Suprapubic skin (tissue), 4 donors: ENCODE measurements at regions not wholly inside any gene's neighbourhood (a gene's known extent, or its start where the extent isn't known, plus 50 kb on each side); places are given as distances from the start of the nearest gene placed in this dataset.

Source experiments
- DNase-seq, 2 donors: peaks; one replicate each; pipeline ENCODE4 v3.0.0-alpha.2; 2019; ENCODE audit warnings: low spot score in 2 of 2
- H3K27ac ChIP-seq: fragments of 200-600 bp; sonication (generic); one replicate; pipeline ENCODE4 v1.5.1; 2019
- H3K27me3 ChIP-seq: fragments of 200-600 bp; sonication (generic); one replicate; pipeline ENCODE4 v1.5.1; 2019
- H3K36me3 ChIP-seq: fragments of 200-600 bp; sonication (generic); one replicate; pipeline ENCODE4 v1.5.1; 2019
- H3K4me1 ChIP-seq: fragments of 200-600 bp; sonication (generic); one replicate; pipeline ENCODE4 v1.5.1; 2019
- H3K4me3 ChIP-seq: fragments of 200-600 bp; sonication (generic); one replicate; pipeline ENCODE4 v1.5.1; 2019; ENCODE audit warnings: mild to moderate bottlenecking
- H3K9me3 ChIP-seq: fragments of 200-600 bp; sonication (generic); one replicate; pipeline ENCODE4 v1.5.1; 2019
- EP300 ChIP-seq: sonication (generic); formaldehyde crosslinking; IDR thresholded peaks from one replicate; pipeline ENCODE4 v1.6.1; 2017; ENCODE audit warnings: antibody characterized with exemption
- POLR2A ChIP-seq, 2 donors: fragments of 450-650 bp; IDR thresholded peaks; one replicate each; pipeline ENCODE4 v1.6.1; 2017; ENCODE audit warnings: antibody characterized with exemption in 2 of 2, mild to moderate bottlenecking in 2 of 2, moderate library complexity in 2 of 2
- POLR2AphosphoS5 ChIP-seq, 3 donors: sonication (generic); formaldehyde crosslinking; IDR thresholded peaks; one replicate each; pipeline ENCODE4 v1.6.1; 2017; ENCODE audit warnings: antibody characterized with exemption in 3 of 3
- WGBS: methylation state at CpG from one replicate; pipeline ENCODE4 v1.1.5; 2018; 5-methylcytosine and 5-hydroxymethylcytosine counted together
- TF ChIP-seq, protein P1 (sequence below), 2 donors: fragments of 200-600 bp in 1 of 2; fragments of 450-650 bp in 1 of 2; sonication (generic) in 1 of 2; IDR thresholded peaks; one replicate each; pipeline ENCODE4 v1.5.1; 2016 to 2019; ENCODE audit warnings: antibody characterized with exemption in 2 of 2, mild to moderate bottlenecking in 1 of 2, moderate library complexity in 1 of 2

DNA sequence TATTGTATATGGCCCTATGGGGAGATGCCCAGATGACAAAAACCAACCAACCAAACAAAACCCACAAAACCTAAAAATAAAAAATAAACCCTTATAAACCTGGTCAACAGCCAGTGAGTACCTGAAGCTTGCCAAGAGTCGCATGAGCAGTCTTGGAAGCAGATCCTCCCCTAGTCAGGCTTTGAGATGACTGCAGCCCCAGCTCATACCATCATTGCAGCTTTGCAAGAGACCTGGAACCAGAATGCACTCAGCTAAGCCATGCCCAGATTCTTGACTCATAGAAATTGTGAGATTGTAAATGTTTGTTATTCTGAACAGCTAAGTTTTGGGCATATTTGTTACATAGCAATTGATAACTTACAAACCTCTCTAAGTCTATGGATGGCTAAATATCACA, 326.8 kb downstream of the HLX start:
- peaks cover 8% of the 10 kb centered on the region for H3K4me1 ChIP-seq
- no peak overlapping the region for H3K4me3 ChIP-seq
- H3K27me3 ChIP-seq: no peaks in the 10 kb centered on the region
- TF ChIP-seq, protein P1, sequence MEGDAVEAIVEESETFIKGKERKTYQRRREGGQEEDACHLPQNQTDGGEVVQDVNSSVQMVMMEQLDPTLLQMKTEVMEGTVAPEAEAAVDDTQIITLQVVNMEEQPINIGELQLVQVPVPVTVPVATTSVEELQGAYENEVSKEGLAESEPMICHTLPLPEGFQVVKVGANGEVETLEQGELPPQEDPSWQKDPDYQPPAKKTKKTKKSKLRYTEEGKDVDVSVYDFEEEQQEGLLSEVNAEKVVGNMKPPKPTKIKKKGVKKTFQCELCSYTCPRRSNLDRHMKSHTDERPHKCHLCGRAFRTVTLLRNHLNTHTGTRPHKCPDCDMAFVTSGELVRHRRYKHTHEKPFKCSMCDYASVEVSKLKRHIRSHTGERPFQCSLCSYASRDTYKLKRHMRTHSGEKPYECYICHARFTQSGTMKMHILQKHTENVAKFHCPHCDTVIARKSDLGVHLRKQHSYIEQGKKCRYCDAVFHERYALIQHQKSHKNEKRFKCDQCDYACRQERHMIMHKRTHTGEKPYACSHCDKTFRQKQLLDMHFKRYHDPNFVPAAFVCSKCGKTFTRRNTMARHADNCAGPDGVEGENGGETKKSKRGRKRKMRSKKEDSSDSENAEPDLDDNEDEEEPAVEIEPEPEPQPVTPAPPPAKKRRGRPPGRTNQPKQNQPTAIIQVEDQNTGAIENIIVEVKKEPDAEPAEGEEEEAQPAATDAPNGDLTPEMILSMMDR (IDR thresholded peaks at IDR 0.05): no peak
- no peak for TF ChIP-seq POLR2A (IDR thresholded peaks at IDR 0.05)
- TF ChIP-seq POLR2AphosphoS5 (IDR thresholded peaks at IDR 0.05): no peak
- no peak for TF ChIP-seq EP300
- 61% methylated on average over 1 of the region's 1 CpG for whole genome bisulfite sequencing
- H3K27ac ChIP-seq: no peak overlapping the region
- no peak for DNase-seq
- no peaks in the 10 kb centered on the region for H3K9me3 ChIP-seq
- no peaks in the 10 kb centered on the region for H3K36me3 ChIP-seq

DNA sequence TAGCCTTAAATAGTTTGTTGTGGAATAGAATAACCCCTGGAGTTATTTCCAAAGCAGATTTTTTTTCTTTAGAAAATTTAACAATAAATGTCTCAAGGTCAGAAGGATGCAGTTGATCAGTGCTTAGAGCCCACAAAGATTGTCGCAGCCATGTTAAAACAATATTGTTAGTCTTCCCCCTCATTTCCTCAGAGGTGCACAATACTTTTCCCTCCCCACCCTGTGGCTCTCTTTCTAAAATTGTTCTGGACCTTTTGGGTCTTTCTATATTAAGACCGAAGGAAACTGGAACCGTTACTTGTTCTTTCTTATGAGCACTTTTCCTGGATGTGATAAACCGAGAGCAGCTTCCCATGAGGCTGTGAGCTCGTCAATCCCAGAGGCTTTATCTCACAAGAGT, 333.7 kb downstream of the HLX start:
- no peaks in the 10 kb centered on the region for H3K4me1 ChIP-seq
- TF ChIP-seq, protein P1 (IDR thresholded peaks at IDR 0.05): no peak
- TF ChIP-seq POLR2A (IDR thresholded peaks at IDR 0.05): no peak
- TF ChIP-seq POLR2AphosphoS5 (IDR thresholded peaks at IDR 0.05): no peak
- no peak for TF ChIP-seq EP300
- no peak overlapping the region for H3K4me3 ChIP-seq
- 82% methylated on average over 5 of the region's 5 CpGs for WGBS
- DNase-seq: no peak
- no peak overlapping the region for H3K27ac ChIP-seq
- no peaks in the 10 kb centered on the region for H3K27me3 ChIP-seq
- no peaks in the 10 kb centered on the region for H3K36me3 ChIP-seq
- no peaks in the 10 kb centered on the region for H3K9me3 ChIP-seq

DNA sequence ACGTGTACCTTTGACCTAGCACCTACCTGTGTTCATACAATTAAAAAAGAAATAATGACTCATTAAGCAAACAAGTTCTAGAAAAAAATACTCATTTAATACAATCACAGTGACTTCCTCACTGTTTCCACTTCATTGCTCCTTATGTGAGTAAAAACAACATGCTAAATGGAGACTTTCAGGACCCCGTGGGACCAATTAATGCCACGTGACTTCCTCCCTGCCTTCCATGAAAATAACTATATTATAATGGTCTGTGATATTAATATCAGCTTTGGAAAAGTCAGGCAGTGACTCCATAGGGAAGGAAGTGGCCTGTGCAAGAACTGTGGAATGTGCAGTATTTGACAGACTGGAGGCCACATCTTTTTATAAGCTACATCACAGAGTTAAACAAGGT, 337.8 kb downstream of the HLX start:
- TF ChIP-seq, protein P1 (IDR thresholded peaks at IDR 0.05): no peak
- TF ChIP-seq POLR2A (IDR thresholded peaks at IDR 0.05): no peak
- TF ChIP-seq EP300: no peak
- no peak for TF ChIP-seq POLR2AphosphoS5 (IDR thresholded peaks at IDR 0.05)
- Histone ChIP-seq H3K36me3 (no peaks in the 10 kb centered on the region), H3K4me3 (no peak overlapping the region), H3K27ac (no peak overlapping the region), H3K4me1 (no peaks in the 10 kb centered on the region), H3K27me3 (no peaks in the 10 kb centered on the region), H3K9me3 (no peaks in the 10 kb centered on the region)
- 48% methylated on average over 3 of the region's 3 CpGs for WGBS
- no peak for DNase-seq

DNA sequence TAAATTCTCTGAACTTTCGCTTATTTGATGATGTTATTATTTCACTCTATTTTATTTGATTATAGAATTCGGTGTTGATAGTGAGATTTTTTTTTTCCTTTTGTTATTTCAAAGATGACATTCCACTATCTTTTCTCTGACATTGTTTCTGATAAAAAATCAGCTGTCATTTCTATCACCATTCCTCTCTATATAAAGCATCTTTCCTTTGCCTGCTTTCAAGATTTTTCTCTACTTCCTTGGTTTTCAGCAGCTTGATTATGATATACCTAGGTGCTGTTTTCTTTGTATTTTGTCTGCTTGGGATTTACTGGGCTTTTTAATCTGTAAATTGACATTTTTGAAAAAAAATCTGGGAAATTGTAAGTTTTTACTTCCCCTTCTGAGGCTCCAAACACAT, 344.0 kb downstream of the HLX start:
- no peak overlapping the region for H3K4me3 ChIP-seq
- no peaks in the 10 kb centered on the region for H3K36me3 ChIP-seq
- TF ChIP-seq POLR2AphosphoS5 (IDR thresholded peaks at IDR 0.05) (no peak), EP300 (no peak), POLR2A (IDR thresholded peaks at IDR 0.05) (no peak)
- TF ChIP-seq, protein P1 (IDR thresholded peaks at IDR 0.05): no peak
- no peak for DNase-seq
- no peaks in the 10 kb centered on the region for H3K27me3 ChIP-seq
- peaks cover 10% of the 10 kb centered on the region for H3K9me3 ChIP-seq
- H3K4me1 ChIP-seq: no peaks in the 10 kb centered on the region
- H3K27ac ChIP-seq: no peak overlapping the region
- 90% methylated on average over 2 of the region's 2 CpGs for WGBS

DNA sequence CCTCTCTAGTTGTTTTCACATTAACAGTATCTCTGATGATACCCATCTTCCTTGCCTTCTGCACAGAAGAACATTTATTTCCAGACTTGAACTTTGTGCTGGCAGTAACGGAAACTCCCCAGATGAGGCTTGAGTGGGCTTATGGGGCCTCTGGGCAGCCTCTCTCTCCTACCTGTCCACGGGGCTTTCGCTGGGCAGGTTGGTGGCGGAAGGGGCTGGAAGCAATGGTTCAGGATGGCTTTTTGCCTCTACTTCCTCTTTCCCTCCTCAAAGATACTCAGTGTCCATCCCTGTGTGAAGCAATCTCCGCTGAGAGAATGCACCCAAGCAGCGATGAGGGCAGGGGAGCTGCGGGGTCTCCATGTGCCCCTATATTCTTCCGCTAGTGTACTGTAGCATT, 348.2 kb downstream of the HLX start:
- no peak for DNase-seq
- Histone ChIP-seq H3K27me3 (no peaks in the 10 kb centered on the region), H3K36me3 (no peaks in the 10 kb centered on the region), H3K9me3 (peaks cover 10% of the 10 kb centered on the region), H3K27ac (no peak overlapping the region), H3K4me3 (no peak overlapping the region), H3K4me1 (no peaks in the 10 kb centered on the region)
- WGBS: 87% methylated on average over 8 of the region's 8 CpGs
- TF ChIP-seq EP300: no peak
- no peak for TF ChIP-seq POLR2A (IDR thresholded peaks at IDR 0.05)
- TF ChIP-seq, protein P1 (IDR thresholded peaks at IDR 0.05): no peak
- no peak for TF ChIP-seq POLR2AphosphoS5 (IDR thresholded peaks at IDR 0.05)
